A549 (cell line): ENCODE measurements at regions not wholly inside any gene's neighbourhood (a gene's known extent, or its start where the extent isn't known, plus 50 kb on each side); places are given as distances from the start of the nearest gene placed in this dataset.

Experiments used
- TF ChIP-seq, protein P1 (sequence below): fragments of 150-350 bp; IDR thresholded peaks from 2 replicates; pipeline ENCODE4 v1.6.1; 2014; ENCODE audit warnings: low read depth, mild to moderate bottlenecking, low read length
- TF ChIP-seq, protein P2 (sequence below): fragments of >200 bp; sonication (Bioruptor Twin); formaldehyde crosslinking; IDR thresholded peaks from 3 replicates; pipeline ENCODE4 v1.5.1; 2016

DNA sequence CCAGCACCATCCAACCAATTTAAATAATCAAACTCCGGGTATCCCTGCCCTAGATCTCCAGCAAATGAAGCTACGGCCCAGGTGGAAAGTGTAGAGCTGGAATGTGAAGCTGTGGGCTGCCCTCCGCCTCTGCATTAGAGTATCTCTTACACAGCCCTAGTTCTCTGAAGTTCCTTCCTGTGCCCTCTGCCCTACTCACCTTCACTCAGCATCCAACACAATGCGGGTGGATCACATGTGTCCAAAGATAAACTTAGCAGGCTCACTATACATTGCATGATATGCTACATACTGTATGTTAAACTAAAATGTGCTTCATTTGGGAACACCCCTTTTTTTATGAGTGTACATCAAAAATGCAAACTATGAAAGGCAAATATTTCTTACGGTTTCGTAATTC is 70.0 kb upstream of the RAD23B start:
- TF ChIP-seq, protein P1, sequence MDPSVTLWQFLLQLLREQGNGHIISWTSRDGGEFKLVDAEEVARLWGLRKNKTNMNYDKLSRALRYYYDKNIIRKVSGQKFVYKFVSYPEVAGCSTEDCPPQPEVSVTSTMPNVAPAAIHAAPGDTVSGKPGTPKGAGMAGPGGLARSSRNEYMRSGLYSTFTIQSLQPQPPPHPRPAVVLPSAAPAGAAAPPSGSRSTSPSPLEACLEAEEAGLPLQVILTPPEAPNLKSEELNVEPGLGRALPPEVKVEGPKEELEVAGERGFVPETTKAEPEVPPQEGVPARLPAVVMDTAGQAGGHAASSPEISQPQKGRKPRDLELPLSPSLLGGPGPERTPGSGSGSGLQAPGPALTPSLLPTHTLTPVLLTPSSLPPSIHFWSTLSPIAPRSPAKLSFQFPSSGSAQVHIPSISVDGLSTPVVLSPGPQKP = no peak
- TF ChIP-seq, protein P2, sequence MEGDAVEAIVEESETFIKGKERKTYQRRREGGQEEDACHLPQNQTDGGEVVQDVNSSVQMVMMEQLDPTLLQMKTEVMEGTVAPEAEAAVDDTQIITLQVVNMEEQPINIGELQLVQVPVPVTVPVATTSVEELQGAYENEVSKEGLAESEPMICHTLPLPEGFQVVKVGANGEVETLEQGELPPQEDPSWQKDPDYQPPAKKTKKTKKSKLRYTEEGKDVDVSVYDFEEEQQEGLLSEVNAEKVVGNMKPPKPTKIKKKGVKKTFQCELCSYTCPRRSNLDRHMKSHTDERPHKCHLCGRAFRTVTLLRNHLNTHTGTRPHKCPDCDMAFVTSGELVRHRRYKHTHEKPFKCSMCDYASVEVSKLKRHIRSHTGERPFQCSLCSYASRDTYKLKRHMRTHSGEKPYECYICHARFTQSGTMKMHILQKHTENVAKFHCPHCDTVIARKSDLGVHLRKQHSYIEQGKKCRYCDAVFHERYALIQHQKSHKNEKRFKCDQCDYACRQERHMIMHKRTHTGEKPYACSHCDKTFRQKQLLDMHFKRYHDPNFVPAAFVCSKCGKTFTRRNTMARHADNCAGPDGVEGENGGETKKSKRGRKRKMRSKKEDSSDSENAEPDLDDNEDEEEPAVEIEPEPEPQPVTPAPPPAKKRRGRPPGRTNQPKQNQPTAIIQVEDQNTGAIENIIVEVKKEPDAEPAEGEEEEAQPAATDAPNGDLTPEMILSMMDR = no peak
